Neural cell (in vitro differentiated cells): ENCODE measurements at regions not wholly inside any gene's neighbourhood (a gene's known extent, or its start where the extent isn't known, plus 50 kb on each side); places are given as distances from the start of the nearest gene placed in this dataset.

Experiments
- EP300 ChIP-seq: fragments of 450-650 bp; conservative IDR thresholded peaks from 2 replicates; pipeline ENCODE4 v1.6.1; 2014; ENCODE audit warnings: antibody characterized with exemption, mild to moderate bottlenecking, moderate library complexity; ENCODE audit not compliant: poor library complexity, severe bottlenecking
- EZH2 ChIP-seq: fragments of 200-600, 300-800 bp; shearing (Covaris generic), sonication (generic); IDR thresholded peaks from 2 replicates; pipeline ENCODE4 v1.6.1; 2014; ENCODE audit warnings: antibody characterized with exemption, low read length, borderline replicate concordance, mild to moderate bottlenecking; ENCODE audit not compliant: insufficient read depth, poor library complexity, severe bottlenecking
- MXI1 ChIP-seq: fragments of 450-650 bp; conservative IDR thresholded peaks from 2 replicates; pipeline ENCODE4 v1.6.1; 2014; ENCODE audit warnings: antibody characterized with exemption, mild to moderate bottlenecking; ENCODE audit not compliant: poor library complexity, severe bottlenecking
- POLR2AphosphoS5 ChIP-seq: IDR thresholded peaks from 2 replicates; pipeline ENCODE4 v1.6.1; 2012
- SMC3 ChIP-seq: fragments of 450-650 bp; conservative IDR thresholded peaks from 2 replicates; pipeline ENCODE4 v1.6.1; 2014; ENCODE audit warnings: antibody characterized with exemption, mild to moderate bottlenecking, moderate library complexity; ENCODE audit not compliant: poor library complexity
- TAF1 ChIP-seq: IDR thresholded peaks from 2 replicates; pipeline ENCODE4 v1.6.1; 2012; ENCODE audit warnings: low read depth
- TF ChIP-seq, protein P1 (sequence below): fragments of 450-650 bp; IDR thresholded peaks from 2 replicates; pipeline ENCODE4 v1.5.1; 2014; ENCODE audit warnings: antibody characterized with exemption, mild to moderate bottlenecking, moderate library complexity; ENCODE audit not compliant: poor library complexity, severe bottlenecking
- TF ChIP-seq, protein P2 (sequence below): IDR thresholded peaks from 2 replicates; pipeline ENCODE4 v1.6.1; 2012; ENCODE audit warnings: borderline replicate concordance

GRCh38 chr20:58592076-58592695, 58.9 kb upstream of the STX16 start:
- no peak for TF ChIP-seq POLR2AphosphoS5
- TF ChIP-seq EZH2: no peak
- TF ChIP-seq, protein P1, sequence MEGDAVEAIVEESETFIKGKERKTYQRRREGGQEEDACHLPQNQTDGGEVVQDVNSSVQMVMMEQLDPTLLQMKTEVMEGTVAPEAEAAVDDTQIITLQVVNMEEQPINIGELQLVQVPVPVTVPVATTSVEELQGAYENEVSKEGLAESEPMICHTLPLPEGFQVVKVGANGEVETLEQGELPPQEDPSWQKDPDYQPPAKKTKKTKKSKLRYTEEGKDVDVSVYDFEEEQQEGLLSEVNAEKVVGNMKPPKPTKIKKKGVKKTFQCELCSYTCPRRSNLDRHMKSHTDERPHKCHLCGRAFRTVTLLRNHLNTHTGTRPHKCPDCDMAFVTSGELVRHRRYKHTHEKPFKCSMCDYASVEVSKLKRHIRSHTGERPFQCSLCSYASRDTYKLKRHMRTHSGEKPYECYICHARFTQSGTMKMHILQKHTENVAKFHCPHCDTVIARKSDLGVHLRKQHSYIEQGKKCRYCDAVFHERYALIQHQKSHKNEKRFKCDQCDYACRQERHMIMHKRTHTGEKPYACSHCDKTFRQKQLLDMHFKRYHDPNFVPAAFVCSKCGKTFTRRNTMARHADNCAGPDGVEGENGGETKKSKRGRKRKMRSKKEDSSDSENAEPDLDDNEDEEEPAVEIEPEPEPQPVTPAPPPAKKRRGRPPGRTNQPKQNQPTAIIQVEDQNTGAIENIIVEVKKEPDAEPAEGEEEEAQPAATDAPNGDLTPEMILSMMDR: no peak
- no peak for TF ChIP-seq MXI1
- TF ChIP-seq, protein P2, sequence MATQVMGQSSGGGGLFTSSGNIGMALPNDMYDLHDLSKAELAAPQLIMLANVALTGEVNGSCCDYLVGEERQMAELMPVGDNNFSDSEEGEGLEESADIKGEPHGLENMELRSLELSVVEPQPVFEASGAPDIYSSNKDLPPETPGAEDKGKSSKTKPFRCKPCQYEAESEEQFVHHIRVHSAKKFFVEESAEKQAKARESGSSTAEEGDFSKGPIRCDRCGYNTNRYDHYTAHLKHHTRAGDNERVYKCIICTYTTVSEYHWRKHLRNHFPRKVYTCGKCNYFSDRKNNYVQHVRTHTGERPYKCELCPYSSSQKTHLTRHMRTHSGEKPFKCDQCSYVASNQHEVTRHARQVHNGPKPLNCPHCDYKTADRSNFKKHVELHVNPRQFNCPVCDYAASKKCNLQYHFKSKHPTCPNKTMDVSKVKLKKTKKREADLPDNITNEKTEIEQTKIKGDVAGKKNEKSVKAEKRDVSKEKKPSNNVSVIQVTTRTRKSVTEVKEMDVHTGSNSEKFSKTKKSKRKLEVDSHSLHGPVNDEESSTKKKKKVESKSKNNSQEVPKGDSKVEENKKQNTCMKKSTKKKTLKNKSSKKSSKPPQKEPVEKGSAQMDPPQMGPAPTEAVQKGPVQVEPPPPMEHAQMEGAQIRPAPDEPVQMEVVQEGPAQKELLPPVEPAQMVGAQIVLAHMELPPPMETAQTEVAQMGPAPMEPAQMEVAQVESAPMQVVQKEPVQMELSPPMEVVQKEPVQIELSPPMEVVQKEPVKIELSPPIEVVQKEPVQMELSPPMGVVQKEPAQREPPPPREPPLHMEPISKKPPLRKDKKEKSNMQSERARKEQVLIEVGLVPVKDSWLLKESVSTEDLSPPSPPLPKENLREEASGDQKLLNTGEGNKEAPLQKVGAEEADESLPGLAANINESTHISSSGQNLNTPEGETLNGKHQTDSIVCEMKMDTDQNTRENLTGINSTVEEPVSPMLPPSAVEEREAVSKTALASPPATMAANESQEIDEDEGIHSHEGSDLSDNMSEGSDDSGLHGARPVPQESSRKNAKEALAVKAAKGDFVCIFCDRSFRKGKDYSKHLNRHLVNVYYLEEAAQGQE: no peak
- no peak for TF ChIP-seq TAF1
- no peak for TF ChIP-seq EP300
- TF ChIP-seq SMC3: no peak
